Activated CD8-positive, alpha-beta T cell treated with anti-CD3 and anti-CD28 coated beads for 36 hours (primary cell): ENCODE measurements at regions not wholly inside any gene's neighbourhood (a gene's known extent, or its start where the extent isn't known, plus 50 kb on each side); places are given as distances from the start of the nearest gene placed in this dataset.
"Not testable (repeated sequence)": the region's sequence is repeated elsewhere in the genome, so short reads cannot be mapped to it uniquely, and the experiment has no call there.

Experiments used
- ATAC-seq: fragments of 200-7000 bp; cut with Tn5 transposase; one replicate; pipeline ENCODE4 v1.10.0; 2021; ENCODE audit warnings: mild to moderate bottlenecking, moderate library complexity
- CTCF ChIA-PET: fragments of 350-600 bp; sonication (Branson Sonifier 250); formaldehyde crosslinking; loops from one replicate; lab custom pipeline; 2021; ENCODE audit warnings: antibody characterized with exemption; lab: Charles Lee
- POLR2A ChIA-PET: fragments of 350-600 bp; sonication (Branson Sonifier 250); formaldehyde crosslinking; loops from one replicate; lab custom pipeline; 2021; ENCODE audit warnings: antibody characterized with exemption; lab: Charles Lee
- DNase-seq: peaks from one replicate; pipeline ENCODE4 v3.0.0-alpha.2; 2020
- H3K27ac Mint-ChIP-seq: one replicate; pipeline ENCODE4 v1.8.0; 2021; ENCODE audit warnings: mild to moderate bottlenecking, mixed read lengths
- H3K27me3 Mint-ChIP-seq: one replicate; pipeline ENCODE4 v1.8.0; 2021; ENCODE audit warnings: mixed read lengths
- H3K36me3 Mint-ChIP-seq: one replicate; pipeline ENCODE4 v1.8.0; 2021; ENCODE audit warnings: low read depth, mixed read lengths
- H3K4me1 Mint-ChIP-seq: one replicate; pipeline ENCODE4 v1.8.0; 2021; ENCODE audit warnings: low read depth, mixed read lengths
- H3K4me3 Mint-ChIP-seq: one replicate; pipeline ENCODE4 v1.8.0; 2021; ENCODE audit warnings: mild to moderate bottlenecking, moderate library complexity, mixed read lengths
- H3K9me3 Mint-ChIP-seq: one replicate; pipeline ENCODE4 v1.8.0; 2021; ENCODE audit warnings: mixed read lengths
- CTCF ChIP-seq: fragments of 200-600 bp; IDR thresholded peaks from one replicate; pipeline ENCODE4 v1.8.0; 2022; ENCODE audit warnings: antibody characterized with exemption, mild to moderate bottlenecking
- intact Hi-C: fragments of 100-400 bp; cut with micrococcal nuclease; formaldehyde crosslinking; loops from one replicate; pipeline ENCODE4 v1.10.0; 2022

- Mint-ChIP-seq H3K9me3 (no peaks in the 10 kb centered on the region), H3K4me3 (no peak overlapping the region), H3K36me3 (no peaks in the 10 kb centered on the region), H3K4me1 (no peaks in the 10 kb centered on the region), H3K27me3 (peaks cover 1% of the 10 kb centered on the region), H3K27ac (no peak overlapping the region)
- no peak for TF ChIP-seq CTCF
- CTCF ChIA-PET: no interaction called here
- DNase-seq (no peak), ATAC-seq (no peak)
- intact Hi-C loops: no loop called here
- POLR2A ChIA-PET: no interaction called here
These were observed 334.3 kb downstream of the ARL4A start for GRCh38 chr7:13021566-13022300.

DNA sequence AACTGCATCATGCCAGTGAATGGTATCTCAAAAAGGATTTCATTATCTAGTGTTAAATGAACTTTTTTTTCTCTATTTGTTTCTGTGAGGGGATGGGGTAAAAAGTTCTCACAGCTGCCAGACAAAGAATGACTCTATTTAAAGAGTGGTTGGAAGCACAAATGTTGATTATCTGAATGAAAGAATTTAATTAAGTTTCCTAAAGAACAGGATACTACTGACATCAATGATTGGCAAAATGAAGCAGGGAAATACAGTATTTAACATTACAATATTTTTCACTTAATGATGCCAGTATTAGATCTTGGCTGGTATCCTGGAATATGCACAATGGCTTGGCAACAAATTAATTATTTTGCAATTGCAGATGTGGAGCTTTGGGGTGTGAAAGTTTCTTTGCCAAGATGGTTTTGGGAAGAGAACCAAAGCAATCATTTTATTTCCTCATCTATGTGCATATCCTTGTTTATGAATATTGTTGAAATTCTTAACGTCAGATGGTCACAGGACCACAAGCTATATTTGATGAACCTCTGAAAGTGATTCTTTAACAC lies 336.8 kb downstream of the ARL4A start:
- H3K4me3 Mint-ChIP-seq: no peak overlapping the region
- peaks cover 1% of the 10 kb centered on the region for H3K27me3 Mint-ChIP-seq
- CTCF ChIA-PET: no interaction called here
- no peak for TF ChIP-seq CTCF
- POLR2A ChIA-PET: no interaction called here
- no peaks in the 10 kb centered on the region for H3K4me1 Mint-ChIP-seq
- no peaks in the 10 kb centered on the region for H3K36me3 Mint-ChIP-seq
- H3K9me3 Mint-ChIP-seq: no peaks in the 10 kb centered on the region
- H3K27ac Mint-ChIP-seq: no peak overlapping the region
- intact Hi-C loops: no loop called here
- DNase-seq (no peak), ATAC-seq (no peak)

- H3K4me3 Mint-ChIP-seq, POLR2A ChIA-PET, DNase-seq, CTCF ChIA-PET, ATAC-seq, intact Hi-C loops, H3K9me3 Mint-ChIP-seq, H3K27ac Mint-ChIP-seq, H3K4me1 Mint-ChIP-seq, H3K27me3 Mint-ChIP-seq, H3K36me3 Mint-ChIP-seq: not testable (repeated sequence)
These were observed 337.6 kb downstream of the ARL4A start for GRCh38 chr7:13025043-13025442.

DNA sequence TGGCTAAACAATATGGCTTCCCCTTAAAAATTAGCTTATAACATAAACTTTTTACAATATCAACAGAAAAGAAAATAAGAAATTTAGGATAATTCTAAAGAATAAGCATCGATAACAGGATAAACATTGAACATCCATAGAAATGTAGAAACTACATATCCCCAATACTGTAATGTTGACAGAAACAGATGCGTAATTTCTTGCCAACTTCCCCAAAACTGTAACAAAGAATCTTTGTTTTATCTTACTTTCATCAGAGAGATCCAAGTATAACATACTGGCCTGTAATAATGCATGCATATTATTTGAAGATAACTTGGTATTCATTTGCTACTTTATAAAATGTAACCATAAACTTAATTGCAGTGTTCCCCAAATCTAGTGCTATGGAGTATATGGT lies 339.9 kb downstream of the ARL4A start:
- DNase-seq (no peak), ATAC-seq (no peak)
- intact Hi-C loops: no loop called here
- H3K4me3 Mint-ChIP-seq: no peak overlapping the region
- ChIA-PET POLR2A (no interaction called here), CTCF (no interaction called here)
- no peaks in the 10 kb centered on the region for H3K9me3 Mint-ChIP-seq
- H3K4me1 Mint-ChIP-seq: no peaks in the 10 kb centered on the region
- no peaks in the 10 kb centered on the region for H3K36me3 Mint-ChIP-seq
- peaks cover 1% of the 10 kb centered on the region for H3K27me3 Mint-ChIP-seq
- no peak overlapping the region for H3K27ac Mint-ChIP-seq
- no peak for TF ChIP-seq CTCF

GRCh38 chr7:13028036-13028824 lies 340.8 kb downstream of the ARL4A start:
- no peak overlapping the region for H3K27ac Mint-ChIP-seq
- H3K27me3 Mint-ChIP-seq: peaks cover 1% of the 10 kb centered on the region
- no peaks in the 10 kb centered on the region for H3K36me3 Mint-ChIP-seq
- DNase-seq (no peak), ATAC-seq (no peak)
- no peaks in the 10 kb centered on the region for H3K4me1 Mint-ChIP-seq
- H3K4me3 Mint-ChIP-seq: no peak overlapping the region
- no peak for TF ChIP-seq CTCF
- no peaks in the 10 kb centered on the region for H3K9me3 Mint-ChIP-seq
- ChIA-PET POLR2A (no interaction called here), CTCF (no interaction called here)
- intact Hi-C loops: no loop called here
